CD4-positive, alpha-beta T cell treated with Interleukin-17A for 4 hours (primary cell): ENCODE measurements at regions not wholly inside any gene's neighbourhood (a gene's known extent, or its start where the extent isn't known, plus 50 kb on each side); places are given as distances from the start of the nearest gene placed in this dataset.

Experiments
- DNase-seq: peaks from one replicate; pipeline ENCODE4 v3.0.0-alpha.2; 2020; ENCODE audit warnings: mixed read lengths

- no peak for DNase-seq
These were observed 203.9 kb upstream of the CHRM2 start for GRCh38 chr7:136664537-136664936.

GRCh38 chr7:136657482-136657921, 210.9 kb upstream of the CHRM2 start:
- no peak for DNase-seq

GRCh38 chr7:136656516-136656915, 211.9 kb upstream of the CHRM2 start:
- no peak for DNase-seq

- no peak for DNase-seq
These were observed 213.0 kb upstream of the CHRM2 start for GRCh38 chr7:136655414-136655813.

GRCh38 chr7:136654406-136654805, 214.0 kb upstream of the CHRM2 start:
- DNase-seq = no peak

GRCh38 chr7:136652635-136653370, 215.6 kb upstream of the CHRM2 start:
- no peak for DNase-seq

GRCh38 chr7:136640977-136641376, 227.5 kb upstream of the CHRM2 start:
- DNase-seq = no peak

GRCh38 chr7:136637813-136638212, 230.6 kb upstream of the CHRM2 start:
- DNase-seq = no peak

- DNase-seq = no peak
These were observed 232.7 kb upstream of the CHRM2 start for GRCh38 chr7:136635751-136636150.

- no peak for DNase-seq
These were observed 249.6 kb upstream of the CHRM2 start for GRCh38 chr7:136618818-136619217.

- DNase-seq = no peak
These were observed 251.3 kb upstream of the CHRM2 start for GRCh38 chr7:136617176-136617575.

GRCh38 chr7:136605532-136606329, 262.7 kb upstream of the CHRM2 start:
- DNase-seq = no peak

- DNase-seq = no peak
These were observed 266.7 kb upstream of the CHRM2 start for GRCh38 chr7:136601772-136602171.

GRCh38 chr7:136600475-136600874, 268.0 kb upstream of the CHRM2 start:
- DNase-seq = no peak

GRCh38 chr7:136594739-136595144, 273.7 kb upstream of the CHRM2 start:
- no peak for DNase-seq

GRCh38 chr7:136588216-136588615, 280.2 kb upstream of the CHRM2 start:
- DNase-seq = no peak

- no peak for DNase-seq
These were observed 282.3 kb upstream of the CHRM2 start for GRCh38 chr7:136585954-136586670.

GRCh38 chr7:136566491-136566890, 302.0 kb upstream of the CHRM2 start:
- DNase-seq = no peak

GRCh38 chr7:136555933-136556332, 312.5 kb upstream of the CHRM2 start:
- no peak for DNase-seq

- no peak for DNase-seq
These were observed 316.8 kb upstream of the CHRM2 start for GRCh38 chr7:136551618-136552017.

GRCh38 chr7:136549756-136550155, 318.7 kb upstream of the CHRM2 start:
- DNase-seq = no peak

GRCh38 chr7:136533732-136534131, 334.7 kb upstream of the CHRM2 start:
- DNase-seq = no peak

GRCh38 chr7:136530831-136531230, 337.6 kb upstream of the CHRM2 start:
- no peak for DNase-seq

- no peak for DNase-seq
These were observed 340.1 kb upstream of the CHRM2 start for GRCh38 chr7:136528329-136528728.
